GM19438 (cell line): ENCODE measurements at regions not wholly inside any gene's neighbourhood (a gene's known extent, or its start where the extent isn't known, plus 50 kb on each side); places are given as distances from the start of the nearest gene placed in this dataset.

Experiments
- ATAC-seq: cut with Tn5 transposase; IDR thresholded peaks from one replicate; pipeline ENCODE4 v1.9.1; 2021; ENCODE audit warnings: low read depth; ENCODE audit not compliant: unreplicated experiment

- no peak for ATAC-seq
These were observed 320.7 kb downstream of the CYP26B1 start for GRCh38 chr2:71826826-71827523.

- ATAC-seq = no peak
These were observed 321.4 kb downstream of the CYP26B1 start for GRCh38 chr2:71826299-71826698.

GRCh38 chr2:71824436-71824835 lies 323.2 kb downstream of the CYP26B1 start:
- no peak for ATAC-seq

DNA sequence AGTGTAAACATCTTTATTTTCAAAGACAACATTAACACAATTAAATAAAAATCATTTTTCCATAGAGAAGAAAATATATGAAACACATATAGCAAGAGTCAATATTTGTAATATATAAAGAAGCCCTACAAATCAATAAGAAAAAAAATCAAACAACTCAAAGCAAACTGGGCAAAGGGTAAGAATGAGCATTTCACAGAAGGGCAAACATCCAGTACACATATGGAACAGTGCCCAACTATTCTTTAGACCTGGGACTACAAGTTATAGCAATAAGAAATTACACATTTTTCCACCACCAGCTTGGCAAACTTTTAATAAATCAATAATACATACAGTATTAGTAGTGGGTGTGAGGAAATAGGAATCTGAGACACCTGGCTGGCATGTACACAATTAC lies 324.1 kb downstream of the CYP26B1 start:
- ATAC-seq = no peak

- no peak for ATAC-seq
These were observed 325.2 kb downstream of the CYP26B1 start for GRCh38 chr2:71822463-71822862.

- ATAC-seq = no peak
These were observed 325.8 kb downstream of the CYP26B1 start for GRCh38 chr2:71821856-71822255.

DNA sequence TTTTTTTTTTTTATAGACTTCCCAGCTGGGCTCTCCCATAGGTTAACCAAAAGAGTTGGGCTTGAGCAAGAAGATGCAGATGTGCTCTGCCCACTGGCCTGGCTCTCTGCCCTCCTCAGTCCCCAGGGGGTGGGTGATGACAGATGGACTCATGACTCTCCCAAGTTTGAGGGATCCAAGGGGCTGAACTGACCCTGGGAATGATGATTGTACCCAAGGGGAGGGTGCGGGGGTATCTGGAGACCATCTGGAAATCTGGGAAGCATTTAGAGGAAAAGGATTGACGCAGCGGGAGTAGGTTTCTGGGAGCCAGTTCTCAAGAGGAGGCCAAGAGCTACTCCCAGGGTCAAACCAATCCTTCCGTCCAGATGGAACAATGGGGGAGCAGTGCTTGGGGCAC lies 330.8 kb downstream of the CYP26B1 start:
- ATAC-seq = no peak

- no peak for ATAC-seq
These were observed 331.8 kb downstream of the CYP26B1 start for GRCh38 chr2:71815701-71816474.

GRCh38 chr2:71814885-71815284 lies 332.8 kb downstream of the CYP26B1 start:
- no peak for ATAC-seq

GRCh38 chr2:71813807-71814470 lies 333.7 kb downstream of the CYP26B1 start:
- ATAC-seq = no peak

GRCh38 chr2:71813315-71813714 lies 334.3 kb downstream of the CYP26B1 start:
- no peak for ATAC-seq

GRCh38 chr2:71812736-71813135 lies 334.9 kb downstream of the CYP26B1 start:
- no peak for ATAC-seq

DNA sequence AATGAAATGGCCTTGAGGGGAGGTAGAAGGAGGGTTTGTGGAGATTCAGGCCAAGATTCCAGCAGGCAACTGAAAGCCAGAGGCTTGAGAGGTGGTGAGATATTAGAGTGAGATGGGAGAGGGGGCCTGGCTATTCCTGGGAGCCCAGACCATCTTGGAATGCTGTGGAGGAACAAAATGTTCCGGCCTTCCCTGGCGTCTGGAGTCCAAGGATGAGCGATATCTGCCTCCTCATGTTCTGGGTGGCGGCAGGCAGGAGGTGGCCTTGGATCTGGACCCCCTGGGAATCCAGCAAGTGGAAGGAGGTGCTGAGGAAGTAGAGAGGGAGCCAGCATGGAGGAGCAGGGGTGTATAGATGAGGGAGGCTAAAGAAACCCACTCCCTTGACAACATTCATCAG lies 335.9 kb downstream of the CYP26B1 start:
- ATAC-seq = no peak

DNA sequence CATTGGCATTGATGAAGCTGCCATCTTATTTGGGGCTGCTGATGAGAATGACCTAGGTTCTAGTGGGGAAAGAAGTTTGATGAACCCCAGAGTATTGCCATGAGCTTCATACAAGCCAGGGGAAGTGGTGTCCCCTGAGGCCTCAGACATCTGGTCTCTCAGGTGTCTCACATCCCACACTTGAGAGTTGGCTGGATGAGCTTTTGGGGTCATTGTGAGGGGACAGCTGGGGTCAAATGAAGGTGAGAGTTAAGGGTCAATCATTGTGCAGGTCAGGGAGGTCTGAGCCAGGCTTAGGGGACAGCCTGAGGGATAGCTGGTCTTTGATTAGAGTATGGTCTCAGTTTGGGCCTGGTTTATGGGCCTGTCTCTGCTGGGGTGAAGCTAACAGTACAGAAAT lies 336.5 kb downstream of the CYP26B1 start:
- ATAC-seq = no peak

DNA sequence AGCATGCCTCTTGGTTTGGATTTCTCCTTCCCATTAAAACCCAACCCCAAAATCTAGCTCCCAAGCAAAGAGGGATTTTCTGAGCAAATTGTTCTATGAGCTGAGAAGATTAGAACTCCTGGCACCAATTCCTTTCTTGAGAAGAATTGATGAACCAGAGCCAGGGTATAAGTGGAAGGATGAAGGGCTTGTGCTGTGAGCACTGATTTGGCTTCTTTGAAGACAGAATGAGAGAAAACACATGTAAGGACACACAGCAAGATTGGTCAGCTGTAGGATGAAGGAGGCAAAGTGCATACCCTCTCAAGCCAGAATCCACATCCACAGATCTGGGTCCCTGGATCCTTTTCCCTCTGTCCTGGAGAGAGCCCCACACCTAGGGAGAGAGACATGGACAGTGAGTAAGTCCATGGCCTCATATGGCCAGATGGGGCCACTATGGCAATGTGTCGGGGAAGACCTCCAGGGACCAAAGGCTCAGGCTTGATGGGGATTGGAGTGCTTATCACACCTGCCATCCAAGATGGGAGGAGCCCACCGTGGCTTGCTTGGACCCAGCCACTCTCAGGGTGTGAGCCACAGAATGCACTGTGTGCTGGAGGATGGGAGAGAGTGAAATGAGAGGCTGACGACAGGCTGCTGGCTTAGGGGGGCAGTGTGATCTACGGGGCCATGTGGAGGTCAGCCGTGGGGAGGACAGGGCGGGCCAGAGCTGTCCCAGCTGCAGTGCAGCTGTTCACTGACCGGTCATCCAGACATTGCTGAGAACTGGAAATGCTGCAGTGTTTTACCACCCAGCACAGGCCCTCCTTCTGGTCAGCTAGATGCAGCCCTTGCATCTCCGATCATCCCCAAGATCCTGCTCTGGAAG lies 339.8 kb downstream of the CYP26B1 start:
- no peak for ATAC-seq

- ATAC-seq = no peak
These were observed 341.2 kb downstream of the CYP26B1 start for GRCh38 chr2:71806432-71806831.

DNA sequence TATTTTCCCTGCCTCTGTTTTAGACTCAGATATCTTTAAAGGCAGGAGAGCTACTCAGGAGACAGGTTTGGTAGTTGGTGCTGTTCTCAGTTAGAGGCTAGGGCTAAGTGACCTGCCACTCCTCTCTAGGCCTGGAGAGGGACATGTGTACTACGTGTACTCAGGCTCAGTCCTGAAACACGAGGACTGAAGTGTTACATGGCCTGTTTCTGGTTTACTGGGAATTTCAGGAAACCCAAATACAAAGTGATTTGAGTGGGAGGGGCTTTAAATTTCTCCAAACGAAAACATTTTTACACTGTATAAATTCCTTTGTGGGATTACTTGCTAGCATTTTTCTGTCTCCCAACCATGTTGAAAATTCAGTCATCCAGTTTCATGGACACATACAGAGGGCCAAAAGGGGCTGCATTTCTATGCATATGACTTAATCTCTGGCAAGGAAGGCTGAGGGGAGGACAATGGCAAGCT lies 343.3 kb downstream of the CYP26B1 start:
- ATAC-seq = no peak

- no peak for ATAC-seq
These were observed 344.3 kb downstream of the CYP26B1 start for GRCh38 chr2:71803398-71803797.

DNA sequence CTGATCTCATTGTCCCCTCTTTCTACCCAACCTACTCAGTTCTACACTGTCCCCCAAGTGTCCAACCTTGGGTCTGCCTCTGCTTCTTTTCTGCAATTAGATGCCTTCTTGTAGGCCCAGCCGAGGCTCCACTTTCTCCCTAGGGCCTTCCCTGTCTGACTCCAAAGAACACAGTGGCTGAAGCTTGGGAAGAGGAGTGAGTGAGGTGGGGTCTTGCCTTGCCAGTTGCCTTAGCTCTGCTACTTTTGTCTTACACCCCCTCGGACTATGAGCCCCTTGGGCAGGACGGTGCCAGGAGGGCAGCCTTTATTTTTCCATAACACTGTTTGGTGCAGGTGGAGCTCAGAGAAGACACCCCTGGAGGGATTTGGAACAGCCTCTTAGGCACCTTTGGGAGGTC lies 345.1 kb downstream of the CYP26B1 start:
- ATAC-seq = no peak

DNA sequence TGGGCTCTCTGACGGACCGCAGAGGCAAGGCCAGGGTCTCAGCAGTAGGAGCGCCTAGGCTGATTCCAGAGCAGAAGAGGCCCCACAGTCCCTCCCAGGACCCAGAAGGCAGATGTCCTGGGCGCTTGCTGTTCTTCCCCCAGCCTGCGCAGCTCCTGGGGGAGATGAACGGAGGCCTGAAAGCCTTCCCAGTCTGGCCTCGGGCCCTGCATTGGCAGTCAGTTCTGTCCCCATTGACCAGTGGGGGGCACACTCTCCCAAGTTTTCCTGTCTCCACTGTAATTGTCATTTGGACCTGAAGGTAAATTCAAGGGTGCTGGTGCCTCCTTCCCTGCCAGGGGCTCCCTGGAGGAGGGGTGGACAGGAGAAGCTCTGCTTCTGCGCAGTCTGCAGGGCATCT lies 345.7 kb downstream of the CYP26B1 start:
- ATAC-seq = no peak

GRCh38 chr2:71801556-71801955 lies 346.1 kb downstream of the CYP26B1 start:
- no peak for ATAC-seq
